Smooth muscle cell (in vitro differentiated cells): ENCODE measurements at regions not wholly inside any gene's neighbourhood (a gene's known extent, or its start where the extent isn't known, plus 50 kb on each side); places are given as distances from the start of the nearest gene placed in this dataset.

Experiments used
- DNase-seq: peaks from one replicate; lab custom pipeline; 2025; ENCODE audit not compliant: unreplicated experiment; lab: John Stamatoyannopoulos, UW
- H2AFZ ChIP-seq: fragments of 200-600 bp; sonication (generic); 2 replicates; pipeline ENCODE4 v1.6.0; 2016; ENCODE audit warnings: antibody characterized with exemption, low read depth, mild to moderate bottlenecking
- H3F3A ChIP-seq: fragments of 200-600 bp; sonication (generic); 2 replicates; pipeline ENCODE4 v1.6.0; 2017; ENCODE audit warnings: antibody characterized with exemption, low read depth
- H3K27ac ChIP-seq: fragments of 200-600 bp; sonication (generic); 2 replicates; pipeline ENCODE4 v1.5.1; 2016; ENCODE audit warnings: low read depth, mild to moderate bottlenecking
- H3K27me3 ChIP-seq: fragments of 200-600 bp; sonication (generic); 2 replicates; pipeline ENCODE4 v1.6.1; 2016; ENCODE audit warnings: low read depth, mild to moderate bottlenecking
- H3K36me3 ChIP-seq: fragments of 200-600 bp; sonication (generic); 2 replicates; pipeline ENCODE4 v1.5.1; 2016; ENCODE audit warnings: low read depth
- H3K4me1 ChIP-seq: fragments of 200-600 bp; sonication (generic); 2 replicates; pipeline ENCODE4 v1.5.1; 2016; ENCODE audit warnings: low read depth
- H3K4me2 ChIP-seq: fragments of 200-600 bp; sonication (generic); 2 replicates; pipeline ENCODE4 v1.6.0; 2016; ENCODE audit warnings: mild to moderate bottlenecking
- H3K4me3 ChIP-seq: fragments of 200-600 bp; sonication (generic); 2 replicates; pipeline ENCODE4 v1.5.1; 2016; ENCODE audit warnings: mild to moderate bottlenecking
- H3K79me2 ChIP-seq: fragments of 200-600 bp; sonication (generic); 2 replicates; pipeline ENCODE4 v1.6.0; 2016; ENCODE audit warnings: low read depth, mild to moderate bottlenecking
- H3K9ac ChIP-seq: fragments of 200-600 bp; sonication (generic); 2 replicates; pipeline ENCODE4 v1.6.0; 2016; ENCODE audit warnings: low read depth
- H3K9me3 ChIP-seq: fragments of 200-600 bp; sonication (generic); replicated peaks from 2 replicates; pipeline ENCODE4 v1.5.1; 2016; ENCODE audit warnings: low read depth
- H4K20me1 ChIP-seq: fragments of 200-600 bp; sonication (generic); 2 replicates; pipeline ENCODE4 v1.6.0; 2016; ENCODE audit warnings: low read depth
- WGBS: methylation state at CpG from one replicate; pipeline ENCODE4 v1.1.7; 2016; ENCODE audit warnings: low lambda C conversion rate; 5-methylcytosine and 5-hydroxymethylcytosine counted together
- TF ChIP-seq, protein P1 (sequence below): fragments of 200-600 bp; sonication (generic); IDR thresholded peaks from 2 replicates; pipeline ENCODE4 v1.5.1; 2017; ENCODE audit warnings: borderline replicate concordance, mild to moderate bottlenecking, antibody characterized with exemption; ENCODE audit not compliant: insufficient read depth, poor library complexity, severe bottlenecking

DNA sequence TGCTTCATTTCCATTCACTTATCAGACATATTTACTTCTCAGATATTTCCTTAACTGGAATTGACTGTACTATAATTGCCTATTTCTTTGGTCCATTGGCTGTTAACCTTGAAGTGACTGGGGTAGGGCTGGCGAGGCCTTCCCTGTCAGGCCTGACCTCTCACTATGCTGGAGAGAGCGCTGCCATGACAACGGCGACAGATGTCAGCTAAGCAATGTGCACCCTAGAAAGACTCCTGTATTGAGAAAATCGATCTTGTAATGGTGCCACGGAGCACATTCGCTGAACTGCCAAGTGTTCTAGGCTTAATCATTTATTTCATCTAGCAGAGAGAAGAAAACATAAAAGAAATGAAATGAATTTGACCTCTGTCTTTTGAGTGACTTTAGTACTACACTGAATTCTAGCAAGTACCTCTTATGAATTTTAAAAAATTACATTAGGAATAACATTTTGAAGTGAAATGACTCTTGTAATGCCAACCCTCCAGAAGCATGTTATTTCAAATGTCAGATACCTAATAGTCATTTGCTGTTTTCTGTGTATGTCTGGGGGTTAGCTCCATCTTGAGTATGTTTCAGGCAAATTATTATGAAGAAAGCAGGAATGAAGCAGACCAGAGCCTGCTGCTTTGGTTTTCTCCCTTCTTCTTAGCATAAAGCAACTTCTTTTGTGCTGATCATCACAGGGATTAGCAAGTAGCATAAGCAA is 148.0 kb downstream of the SNX10 start:
- Histone ChIP-seq H3K4me1 (peaks cover 25% of the 10 kb centered on the region), H3K9me3 (no peaks in the 10 kb centered on the region), H3K4me2 (no peak overlapping the region), H3K27me3 (no peaks in the 10 kb centered on the region), H3K27ac (no peak overlapping the region), H3K79me2 (no peaks in the 10 kb centered on the region), H3K36me3 (no peaks in the 10 kb centered on the region), H3K4me3 (no peak overlapping the region), H3F3A (no peaks in the 10 kb centered on the region), H2AFZ (peak overlapping the region; percentile 89), H4K20me1 (no peaks in the 10 kb centered on the region), H3K9ac (no peak overlapping the region)
- WGBS: 92% methylated on average over 7 of the region's 7 CpGs
- no peak for DNase-seq
- TF ChIP-seq, protein P1, sequence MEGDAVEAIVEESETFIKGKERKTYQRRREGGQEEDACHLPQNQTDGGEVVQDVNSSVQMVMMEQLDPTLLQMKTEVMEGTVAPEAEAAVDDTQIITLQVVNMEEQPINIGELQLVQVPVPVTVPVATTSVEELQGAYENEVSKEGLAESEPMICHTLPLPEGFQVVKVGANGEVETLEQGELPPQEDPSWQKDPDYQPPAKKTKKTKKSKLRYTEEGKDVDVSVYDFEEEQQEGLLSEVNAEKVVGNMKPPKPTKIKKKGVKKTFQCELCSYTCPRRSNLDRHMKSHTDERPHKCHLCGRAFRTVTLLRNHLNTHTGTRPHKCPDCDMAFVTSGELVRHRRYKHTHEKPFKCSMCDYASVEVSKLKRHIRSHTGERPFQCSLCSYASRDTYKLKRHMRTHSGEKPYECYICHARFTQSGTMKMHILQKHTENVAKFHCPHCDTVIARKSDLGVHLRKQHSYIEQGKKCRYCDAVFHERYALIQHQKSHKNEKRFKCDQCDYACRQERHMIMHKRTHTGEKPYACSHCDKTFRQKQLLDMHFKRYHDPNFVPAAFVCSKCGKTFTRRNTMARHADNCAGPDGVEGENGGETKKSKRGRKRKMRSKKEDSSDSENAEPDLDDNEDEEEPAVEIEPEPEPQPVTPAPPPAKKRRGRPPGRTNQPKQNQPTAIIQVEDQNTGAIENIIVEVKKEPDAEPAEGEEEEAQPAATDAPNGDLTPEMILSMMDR: no peak

GRCh38 chr7:26440233-26441001 is 148.8 kb downstream of the SNX10 start:
- H3K4me1 ChIP-seq: peaks cover 25% of the 10 kb centered on the region
- H3K9ac ChIP-seq: no peak overlapping the region
- 35% methylated on average over 7 of the region's 7 CpGs for WGBS

DNA sequence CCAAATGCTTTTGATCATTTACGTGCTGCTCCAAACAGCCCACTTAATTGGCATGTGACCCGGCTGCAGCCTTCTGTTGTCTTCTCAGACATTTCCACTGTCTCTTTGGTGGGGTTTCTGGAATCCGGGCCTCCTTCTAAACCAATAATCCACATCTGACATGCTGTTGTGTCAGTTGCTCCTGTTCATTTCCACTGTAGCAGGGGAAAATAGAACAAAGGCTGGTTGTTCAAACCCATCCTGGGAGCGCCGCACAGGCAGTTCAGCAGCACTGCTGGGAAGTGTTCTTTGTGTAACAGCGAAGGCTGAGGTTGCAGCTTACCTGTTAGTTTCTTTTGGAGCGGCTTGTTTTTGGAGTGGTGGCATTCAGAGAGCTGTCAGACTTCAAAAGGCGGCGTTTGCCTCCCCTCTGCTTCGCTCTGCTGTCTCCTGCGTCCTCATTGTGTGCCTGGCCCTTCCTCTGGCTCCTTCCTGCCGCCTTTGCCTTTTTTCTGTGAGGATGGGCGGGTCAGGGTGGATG is 149.4 kb downstream of the SNX10 start:
- H3K9me3 ChIP-seq: no peaks in the 10 kb centered on the region
- no peak overlapping the region for H3K27ac ChIP-seq
- DNase-seq: no peak
- peak overlapping the region; percentile 89 for H2AFZ ChIP-seq
- H3K4me1 ChIP-seq: peaks cover 25% of the 10 kb centered on the region
- peak overlapping the region; percentile 53 for H3K4me2 ChIP-seq
- no peak overlapping the region for H3K9ac ChIP-seq
- no peaks in the 10 kb centered on the region for H3K36me3 ChIP-seq
- TF ChIP-seq, protein P1: no peak
- H3K79me2 ChIP-seq: no peaks in the 10 kb centered on the region
- H3F3A ChIP-seq: no peaks in the 10 kb centered on the region
- no peak overlapping the region for H3K4me3 ChIP-seq
- 43% methylated on average over 11 of the region's 13 CpGs for WGBS
- no peaks in the 10 kb centered on the region for H4K20me1 ChIP-seq
- no peaks in the 10 kb centered on the region for H3K27me3 ChIP-seq

More at GRCh38 chr7:26440233-26441001, 148.8 kb downstream of the SNX10 start:
- TF ChIP-seq, protein P1: no peak
- no peak overlapping the region for H3K27ac ChIP-seq
- H3K36me3 ChIP-seq: no peaks in the 10 kb centered on the region
- H3K4me3 ChIP-seq: no peak overlapping the region
- peak overlapping the region; percentile 53 for H3K4me2 ChIP-seq
- no peaks in the 10 kb centered on the region for H3K9me3 ChIP-seq
- no peaks in the 10 kb centered on the region for H3F3A ChIP-seq
- H3K27me3 ChIP-seq: no peaks in the 10 kb centered on the region
- DNase-seq: no peak
- H4K20me1 ChIP-seq: no peaks in the 10 kb centered on the region
- peak overlapping the region; percentile 89 for H2AFZ ChIP-seq
- H3K79me2 ChIP-seq: no peaks in the 10 kb centered on the region
